GM21381 (cell line): ENCODE measurements at regions not wholly inside any gene's neighbourhood (a gene's known extent, or its start where the extent isn't known, plus 50 kb on each side); places are given as distances from the start of the nearest gene placed in this dataset.
"Not testable (repeated sequence)": the region's sequence is repeated elsewhere in the genome, so short reads cannot be mapped to it uniquely, and the experiment has no call there.

Source experiments
- ATAC-seq: cut with Tn5 transposase; IDR thresholded peaks from one replicate; pipeline ENCODE4 v1.9.1; 2021; ENCODE audit warnings: mild to moderate bottlenecking, moderate library complexity; ENCODE audit not compliant: unreplicated experiment

GRCh38 chrX:121407627-121408026, 360.2 kb downstream of the GLUD2 start:
- no peak for ATAC-seq

DNA sequence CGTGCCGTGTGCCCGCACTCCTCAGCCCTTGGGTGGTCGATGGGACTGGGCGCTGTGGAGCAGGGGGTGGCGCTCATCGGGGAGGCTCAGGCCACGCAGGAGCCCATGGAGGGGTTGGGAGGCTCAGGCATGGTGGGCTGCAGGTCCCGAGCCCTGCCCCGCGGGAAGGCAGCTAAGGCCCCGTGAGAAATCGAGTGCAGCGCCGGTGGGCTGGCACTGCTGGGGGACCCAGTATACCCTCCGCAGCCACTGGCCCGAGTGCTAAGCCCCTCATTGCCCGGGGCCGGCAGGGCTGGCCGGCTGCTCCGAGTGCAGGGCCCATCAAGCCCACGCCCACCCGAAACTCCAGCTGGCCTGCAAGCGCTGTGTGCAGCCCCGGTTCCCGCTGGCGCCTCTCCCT, 384.1 kb downstream of the GLUD2 start:
- ATAC-seq = not testable (repeated sequence)

DNA sequence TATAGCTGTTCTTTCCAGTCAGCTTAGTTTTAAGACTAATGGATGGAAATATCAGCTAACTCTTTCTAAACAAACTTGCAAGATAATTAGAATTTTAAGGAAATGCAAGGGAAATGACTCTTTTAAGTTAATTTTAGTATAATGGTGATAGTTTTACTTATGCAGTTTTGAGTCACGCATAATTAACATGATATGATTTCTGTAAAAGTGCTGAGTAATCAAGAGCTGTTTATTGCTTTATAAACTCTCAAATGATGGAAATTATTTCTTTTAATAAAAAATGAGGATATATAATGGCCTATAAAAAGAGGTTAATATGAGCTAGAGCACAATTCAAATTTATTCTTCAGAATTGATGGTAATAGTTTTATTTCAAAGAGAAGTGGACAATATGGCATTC, 385.9 kb downstream of the GLUD2 start:
- ATAC-seq = no peak

- not testable (repeated sequence) for ATAC-seq
These were observed 390.3 kb downstream of the GLUD2 start for GRCh38 chrX:121437666-121438065.

GRCh38 chrX:121455890-121456289, 408.5 kb downstream of the GLUD2 start:
- no peak for ATAC-seq

- no peak for ATAC-seq
These were observed 408.9 kb downstream of the GLUD2 start for GRCh38 chrX:121456315-121456714.

DNA sequence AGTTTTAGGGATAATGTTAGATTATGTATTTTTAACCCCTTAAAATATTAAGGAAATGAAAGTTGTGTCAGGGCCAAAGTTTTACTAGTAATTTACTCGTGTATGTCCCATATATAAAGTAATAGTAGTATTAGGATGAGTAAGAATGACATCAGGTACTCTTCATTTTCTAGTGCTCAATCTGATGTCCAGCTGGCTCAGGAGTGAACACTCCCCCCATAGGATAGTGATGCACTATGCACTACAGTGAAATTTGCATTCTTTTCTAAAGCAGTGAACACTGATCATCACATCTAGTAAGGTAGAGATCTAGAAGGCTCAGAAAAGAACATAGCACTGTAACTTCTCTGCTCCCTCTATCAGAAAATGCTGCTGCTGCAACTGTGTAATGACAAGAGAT, 409.7 kb downstream of the GLUD2 start:
- ATAC-seq = no peak

GRCh38 chrX:121479406-121479805, 432.0 kb downstream of the GLUD2 start:
- ATAC-seq = no peak

DNA sequence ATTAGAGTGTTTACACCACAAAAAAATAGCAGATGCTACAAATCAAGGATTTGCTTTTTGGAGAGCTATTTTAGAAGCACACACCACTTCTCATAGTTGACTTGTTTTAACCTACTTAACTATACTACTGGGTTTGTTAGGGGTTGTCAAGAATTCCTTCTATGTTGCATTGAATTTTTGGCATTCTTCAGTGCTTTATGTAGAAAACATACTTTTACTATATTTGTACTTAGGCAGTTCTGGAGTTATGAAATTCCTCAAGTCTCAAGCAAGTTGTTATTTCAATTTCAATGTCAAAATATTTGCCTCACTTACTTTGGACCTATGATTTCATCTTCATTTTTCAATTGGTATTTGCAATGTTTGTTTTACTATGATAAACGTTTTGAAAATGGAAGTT, 449.6 kb downstream of the GLUD2 start:
- no peak for ATAC-seq

GRCh38 chrX:121504153-121504552, 456.7 kb downstream of the GLUD2 start:
- no peak for ATAC-seq

GRCh38 chrX:121546317-121546716, 498.9 kb downstream of the GLUD2 start:
- ATAC-seq = no peak

- no peak for ATAC-seq
These were observed 511.5 kb downstream of the GLUD2 start for GRCh38 chrX:121558886-121559285.

DNA sequence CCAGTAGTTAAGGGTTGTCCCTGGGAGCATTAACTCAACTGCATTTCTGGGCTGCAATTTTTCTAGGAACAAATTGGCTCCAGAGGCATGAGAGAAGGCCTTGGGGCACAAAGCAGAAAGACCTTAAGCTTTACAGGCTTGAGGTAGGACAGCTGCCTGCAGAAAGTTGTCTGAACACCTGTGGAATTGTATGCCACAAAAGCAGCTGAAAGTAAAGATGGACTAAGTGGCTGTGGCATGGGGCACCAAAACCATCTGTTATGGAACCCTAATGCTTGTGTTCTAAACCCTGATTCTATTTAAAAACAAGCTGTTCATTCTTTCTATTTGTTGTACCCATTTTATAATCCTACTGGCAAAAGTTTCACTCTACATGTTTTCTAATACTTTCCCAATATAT, 515.2 kb downstream of the GLUD2 start:
- no peak for ATAC-seq

DNA sequence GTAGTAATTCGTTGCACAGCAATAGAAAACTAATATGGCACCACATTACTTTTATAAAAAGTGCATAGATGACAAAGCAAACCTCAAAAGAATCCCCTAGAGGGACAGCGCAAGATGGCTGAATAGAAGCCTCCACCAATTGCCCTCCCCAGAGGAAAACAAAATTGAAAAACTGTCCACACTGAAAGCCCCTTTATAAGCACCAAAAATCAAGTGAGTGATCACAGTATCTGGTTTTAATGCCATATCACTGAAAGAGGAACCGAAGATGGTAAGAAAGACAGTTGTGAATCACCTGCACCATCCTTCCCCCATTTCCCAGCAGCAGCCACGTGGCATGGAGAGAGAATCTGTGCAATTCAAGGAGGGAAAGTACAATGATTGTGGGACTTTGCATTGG, 522.2 kb downstream of the GLUD2 start:
- ATAC-seq = no peak

GRCh38 chrX:121570072-121570841, 522.8 kb downstream of the GLUD2 start:
- no peak for ATAC-seq

DNA sequence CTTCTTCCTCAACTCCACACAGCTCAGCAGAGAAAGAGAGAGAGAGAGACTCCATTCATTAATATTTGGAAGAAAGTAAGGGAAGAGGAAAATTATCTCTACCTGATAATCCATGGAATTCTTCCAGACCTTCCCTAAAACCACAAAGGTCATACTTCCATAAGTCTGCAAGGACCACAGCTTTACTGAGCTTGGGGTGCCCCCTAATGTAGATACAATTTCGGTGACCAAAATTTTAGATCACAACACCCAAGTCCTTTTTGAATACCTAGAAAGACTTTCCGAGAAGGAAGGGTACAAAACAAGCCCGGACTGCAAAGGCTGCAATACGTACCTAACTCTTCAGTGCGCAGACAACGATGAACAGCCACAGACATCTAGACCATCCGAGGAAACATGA, 523.9 kb downstream of the GLUD2 start:
- no peak for ATAC-seq

DNA sequence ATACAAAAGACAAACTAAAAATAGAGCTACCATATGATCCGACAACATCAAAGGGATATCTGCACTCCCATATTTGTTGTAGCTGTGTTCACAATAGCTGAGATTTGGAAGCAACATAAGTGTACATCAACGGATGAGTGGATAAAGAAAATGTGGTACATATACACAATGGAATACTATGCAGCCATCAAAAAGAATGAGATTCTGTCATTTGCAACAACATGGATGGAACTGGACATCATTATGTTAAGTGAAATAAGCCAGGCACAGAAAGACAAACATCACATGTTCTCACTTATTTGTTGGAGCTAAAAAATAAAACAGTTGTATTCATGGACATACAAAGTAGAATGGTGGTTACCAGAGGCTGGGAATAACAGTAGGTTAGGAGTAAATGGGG, 527.0 kb downstream of the GLUD2 start:
- ATAC-seq = not testable (repeated sequence)

DNA sequence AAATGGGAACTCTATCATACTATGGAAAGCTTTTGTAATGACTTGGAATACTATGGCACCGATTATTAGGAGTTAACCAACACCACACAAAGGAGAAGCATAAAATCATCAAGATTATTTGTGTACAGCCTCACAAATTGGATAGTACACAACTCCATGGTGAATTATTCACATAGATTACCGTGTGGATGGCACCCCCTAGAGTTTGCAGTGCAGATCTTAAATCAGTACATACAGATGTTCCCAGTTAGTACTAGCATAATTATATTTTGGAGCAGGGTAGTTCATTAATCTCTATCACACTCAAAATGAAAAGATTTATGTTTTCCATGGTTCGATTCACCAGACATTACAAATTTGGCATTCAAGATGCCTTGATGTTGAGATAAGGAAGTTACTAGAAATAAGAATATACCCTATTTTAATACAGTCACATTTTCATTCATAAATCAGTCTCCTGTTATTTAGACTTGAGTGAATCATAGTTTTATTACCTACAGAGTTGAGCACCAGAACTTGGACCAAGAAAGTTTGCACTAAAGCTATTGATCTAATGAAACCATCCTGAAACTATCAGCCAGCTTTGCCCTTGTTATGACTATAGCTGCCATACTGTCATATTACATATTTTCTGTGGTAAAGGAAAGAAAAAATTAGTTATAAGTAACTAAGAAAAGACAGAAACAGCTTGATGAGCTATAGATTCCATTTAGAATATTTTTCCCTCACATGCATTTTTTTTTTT, 531.8 kb downstream of the GLUD2 start:
- ATAC-seq = no peak

DNA sequence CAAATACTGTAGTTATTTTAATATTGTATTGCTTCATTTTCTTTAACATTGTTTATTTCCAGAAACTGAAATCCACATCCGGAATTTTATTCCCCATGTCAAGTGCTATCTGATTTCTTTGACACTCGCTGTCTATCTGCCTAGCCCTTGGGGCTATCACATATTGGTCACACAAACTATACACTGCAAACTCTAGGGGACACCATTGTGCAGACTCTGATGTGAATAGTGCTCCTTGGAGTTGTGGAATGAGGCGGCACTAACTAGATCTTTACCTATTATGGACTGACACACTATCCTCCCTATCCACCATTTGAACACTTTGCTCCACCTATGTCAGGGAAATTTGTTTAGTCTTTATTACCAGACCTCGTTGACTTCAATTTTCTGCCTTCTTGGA, 534.5 kb downstream of the GLUD2 start:
- ATAC-seq = no peak

DNA sequence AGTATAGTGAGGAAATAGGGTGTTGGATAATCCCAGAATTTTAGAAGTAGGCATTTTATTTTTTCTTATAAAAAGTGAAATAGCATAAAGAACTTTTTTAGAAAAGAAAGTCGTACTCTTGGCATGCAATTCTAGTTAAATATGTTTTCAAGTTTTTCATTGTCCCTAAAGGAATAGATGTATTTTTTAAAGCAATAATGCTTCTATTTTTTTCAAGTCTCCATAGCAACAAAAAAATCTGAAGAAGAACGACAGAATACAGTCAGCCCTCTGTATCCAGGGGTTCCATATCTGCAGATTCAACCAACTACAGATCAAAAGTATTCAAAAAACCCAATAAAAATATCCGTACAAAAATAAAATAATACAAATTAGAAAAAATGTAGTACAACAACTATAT, 538.2 kb downstream of the GLUD2 start:
- ATAC-seq = no peak

DNA sequence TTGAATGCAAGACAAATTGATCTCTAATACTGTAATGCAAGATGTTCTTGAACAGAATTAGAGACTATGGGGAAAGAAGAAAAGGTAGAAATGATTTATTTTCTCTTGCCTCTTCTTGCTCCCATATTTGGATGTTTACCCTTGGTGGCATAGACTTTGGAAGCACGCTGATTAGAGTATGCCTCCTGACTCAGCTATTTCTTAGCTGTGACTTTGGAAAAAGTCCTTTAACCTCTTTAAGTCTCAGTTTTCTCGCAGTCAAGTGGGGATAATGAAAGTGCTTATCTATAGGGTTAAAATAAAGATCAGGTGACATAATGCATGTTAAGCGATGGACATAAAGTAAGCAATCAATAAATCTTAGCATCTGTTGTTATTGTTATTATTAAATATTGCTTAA, 545.5 kb downstream of the GLUD2 start:
- ATAC-seq = no peak

- no peak for ATAC-seq
These were observed 550.9 kb downstream of the GLUD2 start for GRCh38 chrX:121598356-121598755.
